Hindlimb muscle (tissue), 1 donor: ENCODE measurements at regions not wholly inside any gene's neighbourhood (a gene's known extent, or its start where the extent isn't known, plus 50 kb on each side); places are given as distances from the start of the nearest gene placed in this dataset.
A peak's percentile ranks its signal among the peaks of the same experiment; 100 is the strongest.

Source experiments
- DNase-seq: peaks from one replicate; pipeline ENCODE4 v3.0.0-alpha.2; 2013

GRCh38 chr9:121550041-121550440 is 50.4 kb upstream of the GGTA1 start:
- DNase-seq = no peak

- peak; percentile 70 for DNase-seq
Observed at GRCh38 chr9:121550569-121551512, 51.2 kb upstream of the GGTA1 start.

GRCh38 chr9:121551985-121552753 is 52.5 kb upstream of the GGTA1 start:
- no peak for DNase-seq

GRCh38 chr9:121556082-121556481 is 56.4 kb upstream of the GGTA1 start:
- no peak for DNase-seq

- DNase-seq = peak; percentile 42
Observed at GRCh38 chr9:121556580-121556979, 56.9 kb upstream of the GGTA1 start.

GRCh38 chr9:121557581-121558447 is 58.2 kb upstream of the GGTA1 start:
- DNase-seq = peak; percentile 73

GRCh38 chr9:121558473-121558872 is 58.8 kb upstream of the GGTA1 start:
- no peak for DNase-seq

GRCh38 chr9:121559183-121559582 is 59.5 kb upstream of the GGTA1 start:
- DNase-seq = no peak

GRCh38 chr9:121560921-121561320 is 61.3 kb upstream of the GGTA1 start:
- DNase-seq = no peak

- DNase-seq = no peak
Observed at GRCh38 chr9:121561385-121562222, 62.0 kb upstream of the GGTA1 start.

- DNase-seq = no peak
Observed at GRCh38 chr9:121562301-121562700, 62.7 kb upstream of the GGTA1 start.

GRCh38 chr9:121563425-121563824 is 63.8 kb upstream of the GGTA1 start:
- no peak for DNase-seq

- no peak for DNase-seq
Observed at GRCh38 chr9:121563881-121564460, 64.3 kb upstream of the GGTA1 start.

GRCh38 chr9:121564504-121565260 is 65.0 kb upstream of the GGTA1 start:
- DNase-seq = no peak

- peak; percentile 84 for DNase-seq
Observed at GRCh38 chr9:121566481-121567465, 67.1 kb upstream of the GGTA1 start.

- DNase-seq = peak; percentile 64
Observed at GRCh38 chr9:121567500-121568342, 68.1 kb upstream of the GGTA1 start.

- DNase-seq = peak; percentile 59
Observed at GRCh38 chr9:121568343-121569265, 69.0 kb upstream of the GGTA1 start.
